RWPE2 (cell line): ENCODE measurements at regions not wholly inside any gene's neighbourhood (a gene's known extent, or its start where the extent isn't known, plus 50 kb on each side); places are given as distances from the start of the nearest gene placed in this dataset.
A peak's percentile ranks its signal among the peaks of the same experiment; 100 is the strongest.

ENCODE experiments used
- ATAC-seq: fragments of 200-7000 bp; cut with Tn5 transposase; 3 replicates; pipeline ENCODE4 v1.9.1; 2021; ENCODE audit warnings: low read depth
- DNase-seq: peaks from one replicate; pipeline ENCODE4 v3.0.0-alpha.2; 2020; ENCODE audit warnings: low spot score
- H3K27ac ChIP-seq: fragments of 450-650 bp; 2 replicates; pipeline ENCODE4 v1.5.1; 2017; ENCODE audit warnings: mild to moderate bottlenecking; ENCODE audit not compliant: poor library complexity, severe bottlenecking
- H3K27me3 ChIP-seq: fragments of 250-450 bp; sonication (Bioruptor Pico); 2 replicates; pipeline ENCODE4 v1.5.1; 2021; ENCODE audit warnings: mild to moderate bottlenecking, moderate library complexity; ENCODE audit not compliant: insufficient read depth, poor library complexity, severe bottlenecking
- H3K36me3 ChIP-seq: fragments of 250-450 bp; sonication (Bioruptor Pico); 2 replicates; pipeline ENCODE4 v1.5.1; 2020; ENCODE audit warnings: low read depth, mild to moderate bottlenecking, moderate library complexity
- H3K4me1 ChIP-seq: fragments of 250-450 bp; sonication (Bioruptor Pico); 2 replicates; pipeline ENCODE4 v1.5.1; 2021; ENCODE audit warnings: mild to moderate bottlenecking, moderate library complexity; ENCODE audit not compliant: insufficient read depth, poor library complexity, severe bottlenecking
- H3K4me3 ChIP-seq: fragments of 250-450 bp; sonication (Bioruptor Pico); 2 replicates; pipeline ENCODE4 v1.5.1; 2021; ENCODE audit warnings: mild to moderate bottlenecking, moderate library complexity; ENCODE audit not compliant: severe bottlenecking
- H3K9me3 ChIP-seq: fragments of 250-450 bp; sonication (Bioruptor Pico); 2 replicates; pipeline ENCODE4 v1.5.1; 2021; ENCODE audit warnings: mild to moderate bottlenecking, moderate library complexity; ENCODE audit not compliant: severe bottlenecking
- CTCF ChIP-seq: fragments of 450-650 bp; IDR thresholded peaks from one replicate; pipeline ENCODE4 v1.5.1; 2017; ENCODE audit warnings: mild to moderate bottlenecking, moderate library complexity; ENCODE audit not compliant: poor library complexity, severe bottlenecking

GRCh38 chr6:71394926-71395325 is 106.3 kb downstream of the OGFRL1 start:
- no peak overlapping the region for H3K4me3 ChIP-seq
- H3K4me1 ChIP-seq, result peaks cover 36% of the 10 kb centered on the region
- peaks cover 4% of the 10 kb centered on the region; the same call in 1 of the 2 replicates for H3K36me3 ChIP-seq
- DNase-seq (no peak), ATAC-seq (no peak)
- H3K27ac ChIP-seq, result peak overlapping the region; percentile 82
- TF ChIP-seq CTCF, result no peak
- no peaks in the 10 kb centered on the region for H3K27me3 ChIP-seq
- H3K9me3 ChIP-seq, result no peaks in the 10 kb centered on the region

GRCh38 chr6:71395731-71396409 is 107.3 kb downstream of the OGFRL1 start:
- DNase-seq (no peak), ATAC-seq (no peak)
- H3K27me3 ChIP-seq, result no peaks in the 10 kb centered on the region
- no peaks in the 10 kb centered on the region for H3K9me3 ChIP-seq
- H3K4me1 ChIP-seq, result peaks cover 36% of the 10 kb centered on the region
- peak overlapping the region; percentile 82 for H3K27ac ChIP-seq
- no peak overlapping the region for H3K4me3 ChIP-seq
- H3K36me3 ChIP-seq, result peaks cover 4% of the 10 kb centered on the region; the same call in 1 of the 2 replicates
- no peak for TF ChIP-seq CTCF

GRCh38 chr6:71396410-71396801 is 107.8 kb downstream of the OGFRL1 start:
- TF ChIP-seq CTCF, result no peak
- DNase-seq, result no peak
- ATAC-seq, result no peak

GRCh38 chr6:71399279-71399678 is 110.7 kb downstream of the OGFRL1 start:
- Histone ChIP-seq H3K9me3 (no peaks in the 10 kb centered on the region), H3K4me3 (no peak overlapping the region), H3K27ac (no peak overlapping the region), H3K27me3 (no peaks in the 10 kb centered on the region), H3K36me3 (peaks cover 4% of the 10 kb centered on the region; the same call in 1 of the 2 replicates), H3K4me1 (peaks cover 39% of the 10 kb centered on the region)
- ATAC-seq (no peak), DNase-seq (no peak)
- TF ChIP-seq CTCF, result no peak

More at GRCh38 chr6:71396410-71396801, 107.8 kb downstream of the OGFRL1 start:
- Histone ChIP-seq H3K36me3 (peaks cover 4% of the 10 kb centered on the region; the same call in 1 of the 2 replicates), H3K9me3 (no peaks in the 10 kb centered on the region), H3K4me1 (peaks cover 39% of the 10 kb centered on the region), H3K27ac (peak overlapping the region; percentile 82), H3K27me3 (no peaks in the 10 kb centered on the region), H3K4me3 (no peak overlapping the region)

GRCh38 chr6:71400852-71401251 is 112.2 kb downstream of the OGFRL1 start:
- Histone ChIP-seq H3K27me3 (no peaks in the 10 kb centered on the region), H3K27ac (peak overlapping the region; percentile 14), H3K4me3 (no peak overlapping the region), H3K36me3 (peaks cover 4% of the 10 kb centered on the region; the same call in 1 of the 2 replicates), H3K4me1 (peaks cover 42% of the 10 kb centered on the region), H3K9me3 (no peaks in the 10 kb centered on the region)
- DNase-seq (no peak), ATAC-seq (no peak)
- TF ChIP-seq CTCF, result no peak
